ENCODE measurements at regions not wholly inside any gene's neighbourhood (a gene's known extent, or its start where the extent isn't known, plus 50 kb on each side); places are given as distances from the start of the nearest gene placed in this dataset.

DNA sequence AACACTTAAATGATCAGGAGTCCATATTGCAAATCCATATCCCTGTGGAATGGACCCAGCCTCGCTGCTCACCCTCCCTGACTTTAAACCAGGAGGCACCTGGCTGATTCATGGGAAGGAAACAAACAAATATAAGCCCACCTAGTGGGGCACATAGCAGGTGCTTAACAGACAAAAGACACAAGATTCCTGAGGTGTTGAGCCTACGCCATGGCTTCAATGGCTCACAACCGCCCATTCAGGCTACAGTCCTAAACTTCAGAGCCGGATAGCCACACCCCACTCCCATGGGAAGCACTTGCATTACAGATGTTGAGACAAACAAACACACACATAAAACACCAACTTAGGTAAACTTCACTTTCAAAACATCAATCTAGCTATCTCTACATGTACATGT lies 359.9 kb downstream of the ICE1 start:
- H3K36me3 ChIP-seq (ENCODE audit: control insufficient read depth, insufficient read depth, low read length): no peaks in the 10 kb centered on the region
- no peak for DNase-seq (ENCODE audit: low read depth)
- TF ChIP-seq CTCF (IDR thresholded peaks at IDR 0.05; ENCODE audit: insufficient read depth, low read length, poor library complexity, severe bottlenecking): no peak
- no peak overlapping the region for H3K4me3 ChIP-seq (ENCODE audit: low read depth, low read length)
- H3K27me3 ChIP-seq (ENCODE audit: control insufficient read depth, insufficient read depth, low read length): no peaks in the 10 kb centered on the region

DNA sequence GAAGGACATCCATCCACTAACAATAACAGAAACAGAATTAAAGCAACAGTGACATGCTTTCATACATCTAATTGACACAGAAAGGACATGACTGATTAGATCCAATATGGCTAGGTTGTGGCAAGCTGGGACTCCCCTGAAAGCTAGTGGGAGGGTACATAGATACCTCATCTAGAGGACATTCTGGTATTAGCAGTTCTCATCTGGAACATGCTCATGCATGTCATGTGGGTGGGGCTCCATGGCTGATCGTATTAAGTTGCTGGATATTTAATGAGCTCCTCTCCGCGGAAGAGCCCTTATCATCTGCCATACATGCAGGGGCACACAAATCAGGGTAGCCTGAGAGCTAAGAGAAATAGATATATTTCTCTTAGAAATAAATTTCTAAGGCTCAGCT lies 358.9 kb downstream of the ICE1 start:
- Histone ChIP-seq H3K4me3 (ENCODE audit: low read depth, low read length) (no peak overlapping the region), H3K27me3 (ENCODE audit: control insufficient read depth, insufficient read depth, low read length) (no peaks in the 10 kb centered on the region), H3K36me3 (ENCODE audit: control insufficient read depth, insufficient read depth, low read length) (no peaks in the 10 kb centered on the region)
- DNase-seq (ENCODE audit: low read depth): no peak
- no peak for TF ChIP-seq CTCF (IDR thresholded peaks at IDR 0.05; ENCODE audit: insufficient read depth, low read length, poor library complexity, severe bottlenecking)

DNA sequence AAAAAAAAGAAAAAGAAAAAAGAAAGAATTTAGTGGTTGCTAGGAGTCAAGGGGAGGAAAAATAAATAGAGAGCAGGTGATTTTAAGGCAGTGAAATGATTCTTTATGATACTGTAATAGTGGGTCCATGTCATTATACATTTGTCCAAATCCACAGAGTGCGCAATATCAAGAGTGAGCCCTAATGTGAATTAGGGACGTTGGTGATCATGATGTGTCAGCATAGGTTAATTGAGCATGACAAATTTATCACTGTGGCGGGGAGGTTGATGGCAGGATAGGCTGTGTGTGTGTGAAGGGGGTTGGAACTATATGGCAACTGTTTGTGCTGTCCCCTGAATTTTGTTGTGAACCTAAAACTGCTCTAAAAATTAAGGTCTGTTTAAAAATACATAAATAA lies 357.8 kb downstream of the ICE1 start:
- no peak for DNase-seq (ENCODE audit: low read depth)
- TF ChIP-seq CTCF (IDR thresholded peaks at IDR 0.05; ENCODE audit: insufficient read depth, low read length, poor library complexity, severe bottlenecking): no peak
- Histone ChIP-seq H3K27me3 (ENCODE audit: control insufficient read depth, insufficient read depth, low read length) (no peaks in the 10 kb centered on the region), H3K36me3 (ENCODE audit: control insufficient read depth, insufficient read depth, low read length) (no peaks in the 10 kb centered on the region), H3K4me3 (ENCODE audit: low read depth, low read length) (no peak overlapping the region)

- Histone ChIP-seq H3K27me3 (ENCODE audit: control insufficient read depth, insufficient read depth, low read length) (no peaks in the 10 kb centered on the region), H3K36me3 (ENCODE audit: control insufficient read depth, insufficient read depth, low read length) (no peaks in the 10 kb centered on the region), H3K4me3 (ENCODE audit: low read depth, low read length) (no peak overlapping the region)
- DNase-seq (ENCODE audit: low read depth): no peak
- no peak for TF ChIP-seq CTCF (IDR thresholded peaks at IDR 0.05; ENCODE audit: insufficient read depth, low read length, poor library complexity, severe bottlenecking)
Measured at GRCh38 chr5:5777013-5777412, 354.5 kb downstream of the ICE1 start.

- DNase-seq (ENCODE audit: low read depth): no peak
- Histone ChIP-seq H3K27me3 (ENCODE audit: control insufficient read depth, insufficient read depth, low read length) (no peaks in the 10 kb centered on the region), H3K36me3 (ENCODE audit: control insufficient read depth, insufficient read depth, low read length) (no peaks in the 10 kb centered on the region), H3K4me3 (ENCODE audit: low read depth, low read length) (no peak overlapping the region)
- TF ChIP-seq CTCF (IDR thresholded peaks at IDR 0.05; ENCODE audit: insufficient read depth, low read length, poor library complexity, severe bottlenecking): no peak
Measured at GRCh38 chr5:5772202-5772601, 349.7 kb downstream of the ICE1 start.

GRCh38 chr5:5770825-5771224 lies 348.3 kb downstream of the ICE1 start:
- TF ChIP-seq CTCF (IDR thresholded peaks at IDR 0.05; ENCODE audit: insufficient read depth, low read length, poor library complexity, severe bottlenecking): no peak
- no peaks in the 10 kb centered on the region for H3K27me3 ChIP-seq (ENCODE audit: control insufficient read depth, insufficient read depth, low read length)
- H3K4me3 ChIP-seq (ENCODE audit: low read depth, low read length): no peak overlapping the region
- no peaks in the 10 kb centered on the region for H3K36me3 ChIP-seq (ENCODE audit: control insufficient read depth, insufficient read depth, low read length)
- no peak for DNase-seq (ENCODE audit: low read depth)
